Right ventricle myocardium inferior (tissue), 1 donor: ENCODE measurements at regions not wholly inside any gene's neighbourhood (a gene's known extent, or its start where the extent isn't known, plus 50 kb on each side); places are given as distances from the start of the nearest gene placed in this dataset.

Experiments
- ATAC-seq: fragments of 200-7000 bp; cut with Tn5 transposase; one replicate; pipeline ENCODE4 v1.9.1; 2020; ENCODE audit warnings: mild to moderate bottlenecking, moderate library complexity
- DNase-seq: peaks from one replicate; pipeline ENCODE4 v3.0.0; 2021; ENCODE audit errors: missing footprints
- intact Hi-C: fragments of 100-400 bp; cut with DNase I; formaldehyde crosslinking; loops from one replicate; pipeline ENCODE4 v1.11.0; 2022
- donor health status: DM: no; HTN: yes; CAD: no; lungs with severe emphysema.

- intact Hi-C loops, result no loop called here
- no peak for DNase-seq
- peak; percentile 72 for ATAC-seq
Measured at GRCh38 chr5:166493612-166494011, 1797.8 kb upstream of the WWC1 start.

GRCh38 chr5:166497496-166498104 is 1793.8 kb upstream of the WWC1 start:
- DNase-seq (no peak), ATAC-seq (no peak)
- intact Hi-C loops, result no loop called here

DNA sequence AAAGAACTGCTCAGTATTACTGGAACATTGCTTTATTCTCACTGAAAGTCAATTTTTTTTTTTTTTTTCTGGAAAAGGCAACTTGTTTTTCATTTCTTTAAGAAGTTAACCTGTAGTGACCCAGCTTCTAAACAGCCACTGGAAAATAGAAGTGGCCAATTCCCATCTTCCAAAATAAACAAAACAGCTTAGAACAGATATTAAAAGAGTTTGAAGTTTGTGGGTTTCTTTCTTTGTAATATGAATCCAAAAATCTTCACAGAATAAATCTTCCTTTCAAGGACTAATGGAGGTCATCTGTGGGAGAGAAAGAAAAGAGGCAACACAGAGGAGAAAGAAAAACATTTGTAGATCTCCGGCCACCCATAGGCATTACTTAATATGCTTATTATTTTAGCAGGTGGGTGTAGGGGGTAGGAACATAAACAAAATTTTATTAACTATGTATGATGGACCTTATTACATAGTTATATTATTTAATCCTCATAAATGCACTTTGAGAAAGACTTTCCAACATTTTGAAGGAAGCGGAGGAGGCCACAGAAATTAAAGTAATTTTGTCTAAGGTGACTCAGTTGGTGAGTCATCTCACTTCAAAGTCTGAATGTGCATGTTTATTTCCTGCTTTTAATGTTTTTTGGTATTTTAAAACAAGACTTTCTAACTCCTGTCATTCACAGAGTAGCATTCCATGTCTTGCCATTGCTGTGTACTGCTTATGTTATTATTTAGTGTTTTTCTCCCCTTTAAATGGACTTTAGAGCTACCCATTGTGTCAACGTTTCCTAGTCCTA is 1791.8 kb upstream of the WWC1 start:
- DNase-seq, result no peak
- no peak for ATAC-seq
- intact Hi-C loops, result no loop called here

GRCh38 chr5:166503506-166503905 is 1787.9 kb upstream of the WWC1 start:
- no peak for ATAC-seq
- intact Hi-C loops, result no loop called here
- DNase-seq, result no peak

DNA sequence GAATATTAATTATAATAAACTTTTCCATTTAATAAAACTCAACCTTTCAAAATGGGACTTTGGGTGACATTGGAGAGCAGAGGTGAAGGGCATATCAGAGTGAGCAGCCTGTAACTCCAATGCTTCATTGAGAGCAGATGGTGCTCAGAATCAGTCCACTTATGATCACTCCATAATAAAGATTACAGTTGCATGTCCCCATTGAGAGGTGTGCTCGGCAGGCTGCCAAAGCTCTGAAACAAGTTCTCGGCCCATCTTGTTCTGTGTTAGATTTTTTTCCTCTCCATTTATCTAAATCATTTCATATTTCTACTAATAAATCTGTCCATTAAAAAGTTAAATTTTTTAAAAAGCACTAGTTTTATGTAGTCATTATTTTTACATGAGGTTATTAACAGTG is 1786.4 kb upstream of the WWC1 start:
- intact Hi-C loops, result no loop called here
- DNase-seq (no peak), ATAC-seq (no peak)

DNA sequence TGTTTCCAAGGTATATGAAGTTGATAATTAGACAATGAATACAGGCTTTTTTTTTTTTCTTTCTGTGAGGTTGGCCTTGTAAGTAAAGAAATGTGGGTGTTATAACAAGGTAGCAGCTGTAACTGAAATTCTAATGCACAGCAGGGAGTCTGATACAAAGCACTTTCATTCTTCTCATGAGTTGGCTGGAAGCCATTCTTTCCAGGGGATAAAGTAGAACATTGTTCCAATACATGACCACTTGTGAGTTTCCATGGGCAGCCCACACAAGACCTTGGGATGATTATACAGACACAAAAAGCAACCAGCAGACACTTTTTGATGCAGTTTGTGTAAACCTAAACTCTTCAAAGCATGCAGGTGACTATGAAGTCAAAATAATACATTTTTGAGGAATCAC is 1785.9 kb upstream of the WWC1 start:
- ATAC-seq (no peak), DNase-seq (no peak)
- intact Hi-C loops, result no loop called here

- intact Hi-C loops, result no loop called here
- ATAC-seq, result no peak
Measured at GRCh38 chr5:166507810-166508425, 1783.5 kb upstream of the WWC1 start.

GRCh38 chr5:166509085-166509484 is 1782.4 kb upstream of the WWC1 start:
- intact Hi-C loops, result no loop called here
- DNase-seq, result no peak
- ATAC-seq, result no peak

More at GRCh38 chr5:166507810-166508425, 1783.5 kb upstream of the WWC1 start:
- no peak for DNase-seq

DNA sequence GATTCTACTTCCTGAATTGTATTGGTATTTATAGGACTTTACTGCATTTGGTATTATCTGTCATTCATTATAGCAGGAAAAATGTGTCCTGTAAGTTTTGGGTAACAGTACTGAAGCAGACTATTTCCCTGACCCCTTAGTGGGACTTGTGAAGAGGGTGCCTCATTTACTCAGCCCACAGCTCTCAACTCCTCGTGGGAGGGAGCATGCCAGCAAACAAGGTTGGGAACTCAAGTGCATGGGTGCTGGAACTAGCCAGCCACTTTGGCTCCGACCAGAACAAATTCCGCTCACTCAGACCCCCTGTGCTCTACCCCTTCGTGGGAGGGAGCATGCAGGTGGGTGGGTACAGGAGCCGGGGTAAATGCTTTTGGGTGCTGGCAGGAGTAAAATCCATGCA is 1773.5 kb upstream of the WWC1 start:
- intact Hi-C loops, result no loop called here
- ATAC-seq, result no peak
- DNase-seq, result no peak

DNA sequence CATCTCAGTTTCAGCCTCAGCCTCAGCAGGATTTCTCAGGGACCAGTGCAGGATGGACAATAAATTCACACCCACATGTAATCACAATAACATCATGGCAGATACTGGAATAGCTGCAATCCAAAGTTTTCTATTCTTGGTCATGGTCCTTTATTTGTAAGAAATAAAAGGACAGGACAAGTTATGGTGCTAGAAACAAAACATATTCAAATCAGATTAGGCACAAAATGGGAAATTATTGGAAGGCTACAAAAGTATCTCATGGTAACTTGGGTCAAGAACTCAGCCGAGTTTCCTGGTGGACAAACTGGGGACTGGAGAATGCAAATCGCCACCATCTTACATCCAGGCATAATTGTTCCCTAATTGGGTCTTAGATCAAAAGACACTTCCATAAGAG is 1768.2 kb upstream of the WWC1 start:
- no peak for ATAC-seq
- no peak for DNase-seq
- intact Hi-C loops, result no loop called here

GRCh38 chr5:166529200-166529599 is 1762.2 kb upstream of the WWC1 start:
- intact Hi-C loops, result no loop called here
- ATAC-seq, result no peak

GRCh38 chr5:166532456-166533220 is 1758.8 kb upstream of the WWC1 start:
- ATAC-seq (no peak), DNase-seq (no peak)
- intact Hi-C loops, result no loop called here

More at GRCh38 chr5:166529200-166529599, 1762.2 kb upstream of the WWC1 start:
- no peak for DNase-seq

DNA sequence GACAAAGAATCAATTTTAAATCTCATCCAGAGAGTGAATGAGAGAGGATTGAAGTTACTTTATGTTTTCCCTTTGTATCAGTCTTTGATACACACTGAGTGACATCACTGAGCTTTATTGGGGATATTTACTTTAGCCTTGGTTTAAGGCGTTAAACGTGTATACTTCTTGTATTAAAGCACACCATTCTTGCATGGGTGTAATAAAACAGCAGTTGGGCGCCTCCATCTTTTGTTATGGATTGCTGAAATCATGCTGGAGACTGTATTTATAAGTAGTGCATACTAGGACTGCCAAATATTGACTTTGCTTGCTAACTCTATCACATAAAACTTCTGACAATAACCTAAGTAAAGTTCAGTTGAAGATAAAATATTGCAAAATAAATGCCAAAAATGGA is 1755.8 kb upstream of the WWC1 start:
- DNase-seq, result no peak

GRCh38 chr5:166540156-166540555 is 1751.3 kb upstream of the WWC1 start:
- DNase-seq (no peak), ATAC-seq (no peak)
- intact Hi-C loops, result no loop called here

More for the DNA sequence above, 1755.8 kb upstream of the WWC1 start:
- intact Hi-C loops, result no loop called here
- no peak for ATAC-seq

DNA sequence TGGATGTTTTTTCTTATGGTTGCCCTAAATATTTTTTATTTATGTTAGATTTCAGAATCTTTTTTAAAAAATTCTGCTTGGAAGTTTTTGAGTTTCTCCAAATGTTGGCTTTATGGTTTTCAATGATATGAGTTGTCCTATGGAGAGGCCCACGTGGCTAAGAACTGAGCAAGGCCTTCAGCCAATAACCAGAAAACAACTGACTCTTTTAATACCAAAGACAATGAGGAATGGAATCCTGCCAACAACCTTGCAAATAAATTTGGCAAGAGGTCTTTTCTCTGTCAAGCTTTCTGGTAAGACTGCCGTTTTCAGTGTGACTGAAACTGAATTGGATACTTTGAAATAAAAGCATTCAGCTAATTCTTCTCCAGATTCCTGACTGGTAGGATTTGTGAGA is 1740.1 kb upstream of the WWC1 start:
- intact Hi-C loops, result no loop called here
- ATAC-seq (no peak), DNase-seq (no peak)

DNA sequence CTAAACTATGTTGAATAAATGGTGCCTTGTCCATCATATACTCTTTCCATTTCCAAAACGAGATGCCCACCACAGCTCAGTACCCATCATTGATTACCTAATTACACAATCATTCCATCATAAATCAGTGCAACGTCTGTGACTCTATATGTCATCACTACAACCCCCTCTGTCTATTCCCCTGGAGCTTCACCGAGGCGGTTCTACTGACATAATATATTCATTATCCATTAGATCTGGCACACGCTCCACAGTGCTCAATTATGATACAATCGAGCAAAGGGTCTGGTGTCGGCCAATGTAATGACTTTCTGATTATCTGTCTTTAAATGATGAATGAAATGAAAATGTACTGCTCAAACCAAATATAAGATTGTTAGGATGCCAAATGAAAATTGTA is 1737.7 kb upstream of the WWC1 start:
- intact Hi-C loops, result no loop called here
- DNase-seq, result no peak
- no peak for ATAC-seq

- intact Hi-C loops, result no loop called here
- ATAC-seq, result peak; percentile 26
- DNase-seq, result no peak
Measured at GRCh38 chr5:166561759-166562158, 1729.7 kb upstream of the WWC1 start.

DNA sequence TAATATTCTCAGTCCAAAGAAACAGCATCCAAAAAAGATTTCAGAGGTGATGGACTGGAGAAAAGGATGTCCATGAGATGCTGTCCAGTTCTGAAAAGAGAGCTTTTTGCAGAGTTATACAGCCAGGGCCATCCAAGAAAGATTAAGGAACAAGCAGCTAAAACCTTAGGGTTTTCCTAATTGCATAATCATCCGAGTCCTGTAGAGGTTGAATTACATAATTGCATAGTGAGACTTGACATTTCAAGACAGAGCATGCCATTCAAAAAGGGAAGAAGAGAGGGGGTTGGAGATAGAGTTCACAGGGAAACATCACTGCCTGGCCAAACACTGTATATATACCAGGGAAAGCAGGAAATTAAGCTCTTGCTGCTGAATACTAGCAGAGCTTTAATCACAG is 1729.2 kb upstream of the WWC1 start:
- intact Hi-C loops, result no loop called here
- DNase-seq (no peak), ATAC-seq (peak; percentile 80)

- intact Hi-C loops, result no loop called here
- DNase-seq (no peak), ATAC-seq (no peak)
Measured at GRCh38 chr5:166566725-166567124, 1724.7 kb upstream of the WWC1 start.

DNA sequence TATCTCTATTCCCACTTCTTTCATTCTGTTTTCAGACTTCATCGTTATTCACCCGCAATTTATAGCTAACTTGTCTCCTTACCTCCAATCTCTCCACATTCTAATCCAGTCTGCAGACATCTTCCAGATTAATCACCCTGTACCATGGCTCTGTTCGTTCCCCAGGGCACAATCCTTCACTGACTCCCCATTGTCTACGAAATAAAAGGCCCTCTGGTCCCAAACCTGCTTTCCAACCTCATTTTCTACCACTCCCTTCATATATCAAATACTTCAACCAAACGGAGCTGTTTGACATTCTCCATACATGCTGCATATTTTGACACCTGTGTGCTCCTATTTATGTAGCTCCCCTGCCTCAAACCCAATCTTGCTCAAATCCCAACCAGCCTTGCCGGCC is 1720.6 kb upstream of the WWC1 start:
- no peak for ATAC-seq
- no peak for DNase-seq
- intact Hi-C loops, result no loop called here
